ENCODE measurements at regions not wholly inside any gene's neighbourhood (a gene's known extent, or its start where the extent isn't known, plus 50 kb on each side); places are given as distances from the start of the nearest gene placed in this dataset.

GRCh38 chr2:40592218-40592617, 140.3 kb upstream of the SLC8A1 start (continued):
- no peak for TF ChIP-seq WRNIP1 (IDR thresholded peaks at IDR 0.05; ENCODE audit: borderline replicate concordance, low read depth, low read length)
- TF ChIP-seq ZBED1 (IDR thresholded peaks at IDR 0.05; ENCODE audit: borderline replicate concordance), result no peak
- no peak for TF ChIP-seq E2F4 (IDR thresholded peaks at IDR 0.05; ENCODE audit: low read depth, low read length)

GRCh38 chr2:40606862-40607261, 155.0 kb upstream of the SLC8A1 start:
- Histone ChIP-seq H2AFZ (ENCODE audit: control insufficient read depth, low read depth, low read length) (no peak overlapping the region), H3K27me3 (replicated peaks in 1 of 2; ENCODE audit: control insufficient read depth in 2 of 2, insufficient read depth in 2 of 2, low read length in 1 of 2) (no peaks in the 10 kb centered on the region), H3K4me3 (no peak overlapping the region), H3K4me2 (ENCODE audit: control insufficient read depth, insufficient read depth) (no peak overlapping the region), H3K79me2 (ENCODE audit: control insufficient read depth, insufficient read depth, low read length) (no peaks in the 10 kb centered on the region), H3K9ac (ENCODE audit: control insufficient read depth, insufficient read depth, low read length) (no peak overlapping the region), H3K9me3 (replicated peaks; ENCODE audit: control insufficient read depth, insufficient read depth, low read length) (no peaks in the 10 kb centered on the region), H3K4me1 (ENCODE audit: control insufficient read depth, insufficient read depth, low read length) (no peaks in the 10 kb centered on the region), H3K27ac (ENCODE audit: control insufficient read depth, insufficient read depth) (no peak overlapping the region), H3K36me3 (ENCODE audit: control insufficient read depth in 2 of 2, insufficient read depth in 2 of 2, low read length in 1 of 2) (no peaks in the 10 kb centered on the region), H4K20me1 (ENCODE audit: control insufficient read depth, insufficient read depth) (no peaks in the 10 kb centered on the region)
- under 1% methylated on average over 4 of the region's 4 CpGs for WGBS (ENCODE audit: insufficient coverage, insufficient replicate concordance, low lambda C conversion rate, missing lambda C conversion rate)
- no peak for TF ChIP-seq KLF5 (IDR thresholded peaks at IDR 0.05; ENCODE audit: partially characterized antibody)
- no peak for TF ChIP-seq EGR1 (IDR thresholded peaks at IDR 0.05; ENCODE audit: borderline replicate concordance in 1 of 2, low read depth in 2 of 2, low read length in 2 of 2)
- TF ChIP-seq POLR2AphosphoS5 (IDR thresholded peaks at IDR 0.05; ENCODE audit: low read length), result no peak
- no peak for TF ChIP-seq CTCF (IDR thresholded peaks at IDR 0.05 in 2 of 3, conservative IDR thresholded peaks at IDR 0.05 in 1 of 3; ENCODE audit: control insufficient read depth in 2 of 3, extremely low read depth in 1 of 3, insufficient read depth in 1 of 3, low read depth in 3 of 3, low read length in 3 of 3)
- no peak for TF ChIP-seq RELA (IDR thresholded peaks at IDR 0.05; ENCODE audit: borderline replicate concordance, partially characterized antibody)
- RAD21 ChIA-PET (ENCODE audit: unreplicated experiment), result no interaction called here
- SMC1A ChIA-PET (ENCODE audit: uncharacterized antibody, unreplicated experiment), result interaction anchor here (1.2 kb wide), 1 partner anchor 52 kb away, joined by 3 read pairs; no protein-coding TSS in a partner anchor
- BruUV-seq (replicated peaks), result no TSS peak
- CTCF ChIA-PET, result no interaction called here
- POLR2A ChIA-PET, result no interaction called here
- intact Hi-C loops (cut with micrococcal nuclease; ENCODE audit: unreplicated experiment) (no loop called here), in situ Hi-C loops (cut with MboI) (no loop called here)
- ATAC-seq (no peak), FAIRE-seq (no peak), DNase-seq (ENCODE audit: low read depth, low spot score) (no peak)

Measured in GM12878 (cell line).